Umbilical cord (tissue), 1 donor: ENCODE measurements at regions not wholly inside any gene's neighbourhood (a gene's known extent, or its start where the extent isn't known, plus 50 kb on each side); places are given as distances from the start of the nearest gene placed in this dataset.
"Not testable (repeated sequence)": the region's sequence is repeated elsewhere in the genome, so short reads cannot be mapped to it uniquely, and the experiment has no call there.

Experiments
- DNase-seq: peaks from one replicate; pipeline ENCODE4 v3.0.0-alpha.2; 2015; ENCODE audit warnings: low spot score

- no peak for DNase-seq
Measured at GRCh38 chr2:142332196-142332595, 201.4 kb upstream of the LRP1B start.

GRCh38 chr2:142330458-142330857, 199.6 kb upstream of the LRP1B start:
- no peak for DNase-seq

GRCh38 chr2:142325870-142326269, 195.1 kb upstream of the LRP1B start:
- DNase-seq: no peak

GRCh38 chr2:142323206-142323605, 192.4 kb upstream of the LRP1B start:
- DNase-seq: no peak

- no peak for DNase-seq
Measured at GRCh38 chr2:142321706-142322280, 191.0 kb upstream of the LRP1B start.

GRCh38 chr2:142320067-142320466, 189.3 kb upstream of the LRP1B start:
- no peak for DNase-seq

- no peak for DNase-seq
Measured at GRCh38 chr2:142316049-142316448, 185.2 kb upstream of the LRP1B start.

- DNase-seq: no peak
Measured at GRCh38 chr2:142315346-142315745, 184.5 kb upstream of the LRP1B start.

- no peak for DNase-seq
Measured at GRCh38 chr2:142314164-142314563, 183.3 kb upstream of the LRP1B start.

- DNase-seq: no peak
Measured at GRCh38 chr2:142310530-142310929, 179.7 kb upstream of the LRP1B start.

GRCh38 chr2:142308744-142309143, 177.9 kb upstream of the LRP1B start:
- no peak for DNase-seq

- DNase-seq: no peak
Measured at GRCh38 chr2:142307616-142308115, 176.8 kb upstream of the LRP1B start.

GRCh38 chr2:142307086-142307485, 176.3 kb upstream of the LRP1B start:
- no peak for DNase-seq

- DNase-seq: no peak
Measured at GRCh38 chr2:142306131-142306530, 175.3 kb upstream of the LRP1B start.

- no peak for DNase-seq
Measured at GRCh38 chr2:142300517-142300916, 169.7 kb upstream of the LRP1B start.

GRCh38 chr2:142299021-142299420, 168.2 kb upstream of the LRP1B start:
- no peak for DNase-seq

GRCh38 chr2:142294225-142294624, 163.4 kb upstream of the LRP1B start:
- no peak for DNase-seq

GRCh38 chr2:142291969-142292368, 161.2 kb upstream of the LRP1B start:
- peak; percentile 3 for DNase-seq

- DNase-seq: peak; percentile 6
Measured at GRCh38 chr2:142290931-142291330, 160.1 kb upstream of the LRP1B start.

GRCh38 chr2:142286618-142287017, 155.8 kb upstream of the LRP1B start:
- DNase-seq: no peak

GRCh38 chr2:142285480-142285879, 154.7 kb upstream of the LRP1B start:
- no peak for DNase-seq

- not testable (repeated sequence) for DNase-seq
Measured at GRCh38 chr2:142284336-142284735, 153.5 kb upstream of the LRP1B start.

- no peak for DNase-seq
Measured at GRCh38 chr2:142280831-142281230, 150.0 kb upstream of the LRP1B start.

- no peak for DNase-seq
Measured at GRCh38 chr2:142270990-142271389, 140.2 kb upstream of the LRP1B start.
